PC-3 (cell line): ENCODE measurements at regions not wholly inside any gene's neighbourhood (a gene's known extent, or its start where the extent isn't known, plus 50 kb on each side); places are given as distances from the start of the nearest gene placed in this dataset.
"Not testable (repeated sequence)": the region's sequence is repeated elsewhere in the genome, so short reads cannot be mapped to it uniquely, and the experiment has no call there.

Experiments used
- EZH2 ChIP-seq: fragments of 300-600 bp; sonication (generic); IDR thresholded peaks from one replicate; pipeline ENCODE4 v1.6.1; 2017; ENCODE audit warnings: antibody characterized with exemption, mild to moderate bottlenecking, low read length; ENCODE audit not compliant: unreplicated experiment
- TF ChIP-seq, protein P1 (sequence below): fragments of 300-600 bp; sonication (generic); conservative IDR thresholded peaks from 2 replicates; pipeline ENCODE4 v1.5.1; 2017; ENCODE audit warnings: antibody characterized with exemption, low read depth, mild to moderate bottlenecking, low read length

GRCh38 chrY:24262176-24262575 is 214.4 kb upstream of the CDY1B start:
- TF ChIP-seq, protein P1, sequence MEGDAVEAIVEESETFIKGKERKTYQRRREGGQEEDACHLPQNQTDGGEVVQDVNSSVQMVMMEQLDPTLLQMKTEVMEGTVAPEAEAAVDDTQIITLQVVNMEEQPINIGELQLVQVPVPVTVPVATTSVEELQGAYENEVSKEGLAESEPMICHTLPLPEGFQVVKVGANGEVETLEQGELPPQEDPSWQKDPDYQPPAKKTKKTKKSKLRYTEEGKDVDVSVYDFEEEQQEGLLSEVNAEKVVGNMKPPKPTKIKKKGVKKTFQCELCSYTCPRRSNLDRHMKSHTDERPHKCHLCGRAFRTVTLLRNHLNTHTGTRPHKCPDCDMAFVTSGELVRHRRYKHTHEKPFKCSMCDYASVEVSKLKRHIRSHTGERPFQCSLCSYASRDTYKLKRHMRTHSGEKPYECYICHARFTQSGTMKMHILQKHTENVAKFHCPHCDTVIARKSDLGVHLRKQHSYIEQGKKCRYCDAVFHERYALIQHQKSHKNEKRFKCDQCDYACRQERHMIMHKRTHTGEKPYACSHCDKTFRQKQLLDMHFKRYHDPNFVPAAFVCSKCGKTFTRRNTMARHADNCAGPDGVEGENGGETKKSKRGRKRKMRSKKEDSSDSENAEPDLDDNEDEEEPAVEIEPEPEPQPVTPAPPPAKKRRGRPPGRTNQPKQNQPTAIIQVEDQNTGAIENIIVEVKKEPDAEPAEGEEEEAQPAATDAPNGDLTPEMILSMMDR: not testable (repeated sequence)
- not testable (repeated sequence) for TF ChIP-seq EZH2
